Ascending aorta (tissue), 2 donors: ENCODE measurements at regions not wholly inside any gene's neighbourhood (a gene's known extent, or its start where the extent isn't known, plus 50 kb on each side); places are given as distances from the start of the nearest gene placed in this dataset.

Experiments used
- DNase-seq, 2 donors: peaks; one replicate each; pipeline ENCODE4 v3.0.0-alpha.2; 2019; ENCODE audit warnings: low spot score in 2 of 2
- H3K27ac ChIP-seq, 2 donors: fragments of 200-600 bp; sonication (generic); one replicate each; pipeline ENCODE4 v1.5.1; 2016 to 2017; ENCODE audit warnings: mild to moderate bottlenecking in 1 of 2
- H3K27me3 ChIP-seq: fragments of 200-600 bp; sonication (generic); one replicate; pipeline ENCODE4 v1.5.1; 2017
- H3K36me3 ChIP-seq, 2 donors: fragments of 200-600 bp; sonication (generic); one replicate each; pipeline ENCODE4 v1.5.1; 2016
- H3K4me1 ChIP-seq, 2 donors: fragments of 200-600 bp; sonication (generic); one replicate each; pipeline ENCODE4 v1.5.1; 2016 to 2017; ENCODE audit warnings: mild to moderate bottlenecking in 1 of 2
- H3K4me3 ChIP-seq, 2 donors: fragments of 200-600 bp; sonication (generic); one replicate each; pipeline ENCODE4 v1.5.1; 2016 to 2017; ENCODE audit warnings: mild to moderate bottlenecking in 1 of 2
- H3K9me3 ChIP-seq, 2 donors: fragments of 200-600 bp; sonication (generic); one replicate each; pipeline ENCODE4 v1.5.1; 2016
- CTCF ChIP-seq, 3 experiments: fragments of 200-600 bp in 2 of 3; fragments of 450-650 bp in 1 of 3; sonication (generic) in 2 of 3; IDR thresholded peaks; one replicate each; pipeline ENCODE4 v1.5.1; 2016 to 2019; ENCODE audit warnings: antibody characterized with exemption in 3 of 3, mild to moderate bottlenecking in 1 of 3, moderate library complexity in 1 of 3
- intact Hi-C: fragments of 100-400 bp; cut with DNase I; formaldehyde crosslinking; loops from one replicate; pipeline ENCODE4 v1.15.1; 2023

- no peak for DNase-seq
- Histone ChIP-seq H3K36me3 (no peaks in the 10 kb centered on the region), H3K27me3 (no peaks in the 10 kb centered on the region), H3K4me3 (no peak overlapping the region), H3K27ac (no peak overlapping the region), H3K4me1 (no peaks in the 10 kb centered on the region), H3K9me3 (peaks cover 7 to 15% of the 10 kb centered on the region in 2 donors)
- intact Hi-C loops: no loop called here
- TF ChIP-seq CTCF (IDR thresholded peaks at IDR 0.05): no peak
Measured at GRCh38 chr6:2524090-2524489, 226.6 kb downstream of the MYLK4 start.

- no peak for DNase-seq
- H3K9me3 ChIP-seq: peaks cover 7 to 19% of the 10 kb centered on the region in 2 donors
- TF ChIP-seq CTCF (IDR thresholded peaks at IDR 0.05): no peak
- intact Hi-C loops: no loop called here
- H3K27me3 ChIP-seq: no peaks in the 10 kb centered on the region
- H3K36me3 ChIP-seq: no peaks in the 10 kb centered on the region
- no peak overlapping the region for H3K27ac ChIP-seq
- no peak overlapping the region for H3K4me3 ChIP-seq
- no peaks in the 10 kb centered on the region for H3K4me1 ChIP-seq
Measured at GRCh38 chr6:2523061-2523460, 227.7 kb downstream of the MYLK4 start.

GRCh38 chr6:2522521-2522920 is 228.2 kb downstream of the MYLK4 start:
- Histone ChIP-seq H3K4me1 (no peaks in the 10 kb centered on the region), H3K27me3 (no peaks in the 10 kb centered on the region)
- intact Hi-C loops: no loop called here

GRCh38 chr6:2517855-2518473 is 232.8 kb downstream of the MYLK4 start:
- Histone ChIP-seq H3K36me3 (no peaks in the 10 kb centered on the region), H3K4me3 (no peak overlapping the region), H3K9me3 (peaks cover 7 to 14% of the 10 kb centered on the region in 2 donors), H3K27ac (no peak overlapping the region), H3K4me1 (no peaks in the 10 kb centered on the region), H3K27me3 (no peaks in the 10 kb centered on the region)
- TF ChIP-seq CTCF (IDR thresholded peaks at IDR 0.05): no peak
- intact Hi-C loops: no loop called here
- DNase-seq: no peak

More at GRCh38 chr6:2522521-2522920, 228.2 kb downstream of the MYLK4 start:
- H3K27ac ChIP-seq: no peak overlapping the region
- TF ChIP-seq CTCF (IDR thresholded peaks at IDR 0.05): no peak
- H3K4me3 ChIP-seq: no peak overlapping the region
- peaks cover 7 to 19% of the 10 kb centered on the region in 2 donors for H3K9me3 ChIP-seq
- no peaks in the 10 kb centered on the region for H3K36me3 ChIP-seq
- DNase-seq: no peak

GRCh38 chr6:2517401-2517800 is 233.3 kb downstream of the MYLK4 start:
- no peak for TF ChIP-seq CTCF (IDR thresholded peaks at IDR 0.05)
- Histone ChIP-seq H3K4me1 (no peaks in the 10 kb centered on the region), H3K27me3 (no peaks in the 10 kb centered on the region), H3K36me3 (no peaks in the 10 kb centered on the region), H3K27ac (no peak overlapping the region), H3K4me3 (no peak overlapping the region), H3K9me3 (peaks cover 7 to 14% of the 10 kb centered on the region in 2 donors)
- intact Hi-C loops: no loop called here
- DNase-seq: no peak

GRCh38 chr6:2516059-2516458 is 234.7 kb downstream of the MYLK4 start:
- peaks cover 7 to 14% of the 10 kb centered on the region in 2 donors for H3K9me3 ChIP-seq
- no peaks in the 10 kb centered on the region for H3K4me1 ChIP-seq
- H3K27me3 ChIP-seq: no peaks in the 10 kb centered on the region
- TF ChIP-seq CTCF (IDR thresholded peaks at IDR 0.05): no peak
- intact Hi-C loops: no loop called here
- H3K27ac ChIP-seq: no peak overlapping the region
- DNase-seq: no peak
- no peaks in the 10 kb centered on the region for H3K36me3 ChIP-seq
- H3K4me3 ChIP-seq: no peak overlapping the region
